Activated CD4-positive, alpha-beta T cell treated with anti-CD3 and anti-CD28 coated beads for 36 hours (primary cell): ENCODE measurements at regions not wholly inside any gene's neighbourhood (a gene's known extent, or its start where the extent isn't known, plus 50 kb on each side); places are given as distances from the start of the nearest gene placed in this dataset.
"Not testable (repeated sequence)": the region's sequence is repeated elsewhere in the genome, so short reads cannot be mapped to it uniquely, and the experiment has no call there.

Experiments
- ATAC-seq: fragments of 200-7000 bp; cut with Tn5 transposase; one replicate; pipeline ENCODE4 v1.10.0; 2021; ENCODE audit warnings: mild to moderate bottlenecking, moderate library complexity
- CTCF ChIA-PET: fragments of 350-600 bp; sonication (Branson Sonifier 250); formaldehyde crosslinking; loops from one replicate; lab custom pipeline; 2021; ENCODE audit warnings: antibody characterized with exemption; lab: Charles Lee
- POLR2A ChIA-PET: fragments of 350-600 bp; sonication (Branson Sonifier 250); formaldehyde crosslinking; loops from one replicate; lab custom pipeline; 2021; ENCODE audit warnings: antibody characterized with exemption, inconsistent platforms; lab: Charles Lee
- DNase-seq: peaks from one replicate; pipeline ENCODE4 v3.0.0-alpha.2; 2020
- H3K27ac Mint-ChIP-seq: one replicate; pipeline ENCODE4 v1.8.0; 2021; ENCODE audit warnings: mixed read lengths
- H3K27me3 Mint-ChIP-seq: one replicate; pipeline ENCODE4 v1.8.0; 2021; ENCODE audit warnings: mixed read lengths
- H3K36me3 Mint-ChIP-seq: one replicate; pipeline ENCODE4 v1.8.0; 2021; ENCODE audit warnings: low read depth, mixed read lengths
- H3K4me1 Mint-ChIP-seq: one replicate; pipeline ENCODE4 v1.8.0; 2021; ENCODE audit warnings: mixed read lengths
- H3K4me3 Mint-ChIP-seq: one replicate; pipeline ENCODE4 v1.8.0; 2021; ENCODE audit warnings: mild to moderate bottlenecking, moderate library complexity, mixed read lengths
- H3K9me3 Mint-ChIP-seq: one replicate; pipeline ENCODE4 v1.8.0; 2021; ENCODE audit warnings: low read depth, mixed read lengths
- intact Hi-C, 2 experiments: fragments of 100-400 bp; cut with DNase I in 1 of 2; cut with micrococcal nuclease in 1 of 2; formaldehyde crosslinking; loops; one replicate each; pipeline versions ENCODE4 v1.14.2 to v1.15.1; 2022 to 2024; cut with DNase I, micrococcal nuclease

GRCh38 chr16:8436931-8437330 lies 153.4 kb downstream of the TMEM114 start:
- H3K36me3 Mint-ChIP-seq = no peaks in the 10 kb centered on the region
- DNase-seq (no peak), ATAC-seq (no peak)
- CTCF ChIA-PET = no interaction called here
- POLR2A ChIA-PET = no interaction called here
- no peaks in the 10 kb centered on the region for H3K27me3 Mint-ChIP-seq
- H3K4me3 Mint-ChIP-seq = no peak overlapping the region
- no peaks in the 10 kb centered on the region for H3K9me3 Mint-ChIP-seq
- intact Hi-C loops = no loop called here
- H3K27ac Mint-ChIP-seq = no peak overlapping the region
- no peaks in the 10 kb centered on the region for H3K4me1 Mint-ChIP-seq

GRCh38 chr16:8431783-8432182 lies 158.5 kb downstream of the TMEM114 start:
- Mint-ChIP-seq H3K36me3 (no peaks in the 10 kb centered on the region), H3K27me3 (no peaks in the 10 kb centered on the region), H3K4me3 (no peak overlapping the region), H3K4me1 (no peaks in the 10 kb centered on the region), H3K27ac (no peak overlapping the region), H3K9me3 (peaks cover 2% of the 10 kb centered on the region)
- intact Hi-C loops = no loop called here
- DNase-seq (no peak), ATAC-seq (no peak)
- CTCF ChIA-PET = no interaction called here
- POLR2A ChIA-PET = no interaction called here

- H3K4me3 Mint-ChIP-seq = no peak overlapping the region
- H3K4me1 Mint-ChIP-seq = no peaks in the 10 kb centered on the region
- intact Hi-C loops = no loop called here
- ChIA-PET CTCF (no interaction called here), POLR2A (no interaction called here)
- H3K36me3 Mint-ChIP-seq = no peaks in the 10 kb centered on the region
- DNase-seq (no peak), ATAC-seq (no peak)
- peaks cover 2% of the 10 kb centered on the region for H3K9me3 Mint-ChIP-seq
- H3K27me3 Mint-ChIP-seq = no peaks in the 10 kb centered on the region
- no peak overlapping the region for H3K27ac Mint-ChIP-seq
These were observed 159.9 kb downstream of the TMEM114 start for GRCh38 chr16:8430401-8430800.

- intact Hi-C loops = no loop called here
- H3K36me3 Mint-ChIP-seq = no peaks in the 10 kb centered on the region
- H3K27ac Mint-ChIP-seq = no peak overlapping the region
- ChIA-PET CTCF (no interaction called here), POLR2A (no interaction called here)
- DNase-seq (no peak), ATAC-seq (no peak)
- H3K4me3 Mint-ChIP-seq = no peak overlapping the region
- H3K9me3 Mint-ChIP-seq = peaks cover 2% of the 10 kb centered on the region
- H3K27me3 Mint-ChIP-seq = no peaks in the 10 kb centered on the region
- H3K4me1 Mint-ChIP-seq = no peaks in the 10 kb centered on the region
These were observed 163.7 kb downstream of the TMEM114 start for GRCh38 chr16:8426569-8426968.

- Mint-ChIP-seq H3K4me1 (no peaks in the 10 kb centered on the region), H3K27ac (no peak overlapping the region), H3K27me3 (no peaks in the 10 kb centered on the region), H3K36me3 (no peaks in the 10 kb centered on the region), H3K4me3 (no peak overlapping the region), H3K9me3 (no peaks in the 10 kb centered on the region)
- intact Hi-C loops = no loop called here
- no peak for DNase-seq
- ChIA-PET POLR2A (no interaction called here), CTCF (no interaction called here)
- no peak for ATAC-seq
These were observed 173.2 kb downstream of the TMEM114 start for GRCh38 chr16:8417145-8417544.

GRCh38 chr16:8408855-8409567 lies 181.3 kb downstream of the TMEM114 start:
- POLR2A ChIA-PET = no interaction called here
- Mint-ChIP-seq H3K4me1 (no peaks in the 10 kb centered on the region), H3K27me3 (no peaks in the 10 kb centered on the region), H3K36me3 (no peaks in the 10 kb centered on the region), H3K9me3 (no peaks in the 10 kb centered on the region), H3K4me3 (no peak overlapping the region), H3K27ac (no peak overlapping the region)
- DNase-seq = no peak
- intact Hi-C loops = no loop called here
- no peak for ATAC-seq
- CTCF ChIA-PET = no interaction called here

- H3K27me3 Mint-ChIP-seq = no peaks in the 10 kb centered on the region
- intact Hi-C loops = no loop called here
- no peak overlapping the region for H3K27ac Mint-ChIP-seq
- ChIA-PET CTCF (no interaction called here), POLR2A (no interaction called here)
- no peaks in the 10 kb centered on the region for H3K9me3 Mint-ChIP-seq
- H3K4me1 Mint-ChIP-seq = no peaks in the 10 kb centered on the region
- H3K4me3 Mint-ChIP-seq = no peak overlapping the region
- ATAC-seq (no peak), DNase-seq (no peak)
- no peaks in the 10 kb centered on the region for H3K36me3 Mint-ChIP-seq
These were observed 183.0 kb downstream of the TMEM114 start for GRCh38 chr16:8407351-8407750.

- no peaks in the 10 kb centered on the region for H3K4me1 Mint-ChIP-seq
- POLR2A ChIA-PET = no interaction called here
- no peak overlapping the region for H3K27ac Mint-ChIP-seq
- CTCF ChIA-PET = no interaction called here
- H3K27me3 Mint-ChIP-seq = no peaks in the 10 kb centered on the region
- H3K9me3 Mint-ChIP-seq = no peaks in the 10 kb centered on the region
- H3K36me3 Mint-ChIP-seq = no peaks in the 10 kb centered on the region
- DNase-seq (no peak), ATAC-seq (no peak)
- H3K4me3 Mint-ChIP-seq = no peak overlapping the region
- intact Hi-C loops = no loop called here
These were observed 186.1 kb downstream of the TMEM114 start for GRCh38 chr16:8403978-8404749.

GRCh38 chr16:8402981-8403843 lies 187.1 kb downstream of the TMEM114 start:
- ATAC-seq (no peak), DNase-seq (no peak)
- H3K27me3 Mint-ChIP-seq = no peaks in the 10 kb centered on the region
- CTCF ChIA-PET = no interaction called here
- peaks cover under 1% of the 10 kb centered on the region for H3K9me3 Mint-ChIP-seq
- H3K4me1 Mint-ChIP-seq = no peaks in the 10 kb centered on the region
- POLR2A ChIA-PET = no interaction called here
- H3K27ac Mint-ChIP-seq = no peak overlapping the region
- H3K4me3 Mint-ChIP-seq = no peak overlapping the region
- no peaks in the 10 kb centered on the region for H3K36me3 Mint-ChIP-seq
- intact Hi-C loops = no loop called here

GRCh38 chr16:8400683-8401082 lies 189.6 kb downstream of the TMEM114 start:
- H3K27ac Mint-ChIP-seq, H3K4me3 Mint-ChIP-seq, POLR2A ChIA-PET, H3K4me1 Mint-ChIP-seq, H3K36me3 Mint-ChIP-seq, CTCF ChIA-PET, intact Hi-C loops, ATAC-seq, DNase-seq, H3K27me3 Mint-ChIP-seq, H3K9me3 Mint-ChIP-seq: not testable (repeated sequence)

GRCh38 chr16:8398548-8398947 lies 191.8 kb downstream of the TMEM114 start:
- peaks cover 2% of the 10 kb centered on the region for H3K27me3 Mint-ChIP-seq
- H3K4me1 Mint-ChIP-seq = no peaks in the 10 kb centered on the region
- H3K36me3 Mint-ChIP-seq = no peaks in the 10 kb centered on the region
- intact Hi-C loops = no loop called here
- H3K27ac Mint-ChIP-seq = no peak overlapping the region
- POLR2A ChIA-PET = no interaction called here
- CTCF ChIA-PET = no interaction called here
- H3K4me3 Mint-ChIP-seq = no peak overlapping the region
- peaks cover 7% of the 10 kb centered on the region for H3K9me3 Mint-ChIP-seq
- DNase-seq (no peak), ATAC-seq (no peak)
